NCI-H2227 (cell line): ENCODE measurements at regions not wholly inside any gene's neighbourhood (a gene's known extent, or its start where the extent isn't known, plus 50 kb on each side); places are given as distances from the start of the nearest gene placed in this dataset.
A peak's percentile ranks its signal among the peaks of the same experiment; 100 is the strongest.

Experiments
- DNase-seq: peaks from one replicate; lab custom pipeline; 2025; ENCODE audit not compliant: unreplicated experiment; lab: John Stamatoyannopoulos, UW

GRCh38 chr20:34163307-34163706 is 51.3 kb upstream of the EIF2S2 start:
- DNase-seq: no peak

- no peak for DNase-seq
These were observed 52.4 kb upstream of the EIF2S2 start for GRCh38 chr20:34164381-34164984.

GRCh38 chr20:34165018-34165619 is 53.1 kb upstream of the EIF2S2 start:
- no peak for DNase-seq

- DNase-seq: no peak
These were observed 59.6 kb upstream of the EIF2S2 start for GRCh38 chr20:34171640-34172039.

DNA sequence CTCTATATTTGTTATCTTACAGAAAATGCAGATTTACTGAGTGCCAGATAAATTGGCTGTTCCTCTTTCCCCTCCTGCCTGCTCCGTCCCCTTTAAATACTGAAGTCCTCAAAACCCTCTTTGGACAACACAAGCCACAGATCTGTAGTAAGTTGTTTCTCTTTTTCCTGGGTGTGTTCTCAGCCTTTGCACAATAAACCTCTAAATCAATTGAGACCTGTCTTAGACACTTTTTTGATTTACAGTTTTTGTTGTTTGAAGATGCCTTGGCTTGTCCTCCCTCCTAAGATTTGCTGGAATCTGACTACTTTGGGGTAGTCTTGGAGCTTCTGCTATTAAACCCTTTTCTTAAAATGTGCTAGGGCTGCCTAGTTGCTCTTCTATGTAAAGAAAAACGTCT is 60.9 kb upstream of the EIF2S2 start:
- DNase-seq: no peak

DNA sequence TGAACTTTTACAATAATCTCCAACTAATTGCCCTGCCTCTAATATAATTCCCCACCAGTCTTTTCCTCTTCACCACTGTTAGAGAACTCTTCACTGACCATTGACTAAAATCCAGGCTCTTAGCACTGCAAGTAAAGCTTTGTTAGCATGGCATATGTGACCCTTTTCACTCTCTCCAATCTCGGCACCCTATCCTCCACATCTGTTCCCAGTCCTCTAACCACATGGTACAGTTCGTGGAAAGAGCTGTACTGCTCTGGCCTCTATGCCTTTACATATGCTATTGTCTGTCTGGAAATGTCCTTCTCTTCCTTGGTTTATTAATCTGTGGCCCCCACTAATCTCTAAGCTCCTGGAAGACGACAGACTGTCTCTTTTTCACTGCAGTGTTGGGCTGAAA is 63.0 kb upstream of the EIF2S2 start:
- DNase-seq: no peak

GRCh38 chr20:34175879-34176278 is 63.8 kb upstream of the EIF2S2 start:
- DNase-seq: no peak

DNA sequence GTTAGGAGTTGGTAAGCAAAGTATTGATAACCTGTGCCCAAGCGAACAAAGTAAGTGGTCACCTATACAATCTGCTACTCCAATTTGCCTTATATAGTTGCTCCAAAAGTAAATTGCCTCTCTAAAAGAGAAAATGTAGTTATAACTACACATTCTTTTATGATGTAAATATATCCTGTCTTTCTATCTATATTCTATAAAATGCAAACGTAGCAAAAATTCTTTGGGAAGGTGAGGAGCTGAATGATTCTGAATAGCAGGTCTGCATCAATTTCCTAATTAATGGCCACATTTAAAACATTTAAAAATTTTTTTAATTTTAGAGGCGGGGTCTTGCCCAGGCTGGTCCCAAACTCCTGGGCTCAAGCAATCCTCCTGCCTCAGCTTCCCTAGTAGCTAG is 64.2 kb upstream of the ASIP start:
- DNase-seq: no peak

GRCh38 chr20:34179637-34180360 is 61.4 kb upstream of the ASIP start:
- DNase-seq: no peak

DNA sequence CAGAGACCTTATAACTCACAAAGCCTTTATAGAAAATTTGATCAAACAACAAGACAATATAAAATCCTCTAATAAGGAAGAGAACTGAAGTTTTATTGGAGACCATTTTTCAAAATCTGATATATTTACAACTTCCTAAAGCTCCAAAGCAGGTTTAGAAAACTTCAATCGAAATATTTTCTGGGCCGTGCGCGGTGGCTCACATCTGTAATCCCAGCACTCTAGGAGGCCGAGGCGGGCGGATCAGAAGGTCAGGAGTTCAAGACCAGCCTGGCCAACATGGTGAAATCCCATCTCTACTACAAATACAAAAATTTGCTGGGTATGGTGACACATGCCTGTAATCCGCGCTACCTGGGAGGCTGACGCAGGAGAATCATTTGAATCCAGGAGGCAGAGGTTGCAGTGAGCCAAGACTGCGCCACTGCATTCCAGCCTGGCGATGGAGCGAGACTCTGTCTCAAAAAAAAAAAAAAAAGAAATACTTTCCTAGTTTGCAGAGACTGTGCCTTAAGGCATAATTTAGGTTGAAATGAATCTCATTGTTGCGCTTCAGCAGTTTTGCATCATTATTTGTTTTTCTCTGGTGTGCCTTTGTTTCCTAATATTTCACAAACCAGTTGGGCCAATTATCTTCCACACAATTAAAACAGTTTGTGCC is 60.6 kb upstream of the ASIP start:
- no peak for DNase-seq

GRCh38 chr20:34181484-34181883 is 59.7 kb upstream of the ASIP start:
- no peak for DNase-seq

- no peak for DNase-seq
These were observed 55.2 kb upstream of the ASIP start for GRCh38 chr20:34185766-34186620.

DNA sequence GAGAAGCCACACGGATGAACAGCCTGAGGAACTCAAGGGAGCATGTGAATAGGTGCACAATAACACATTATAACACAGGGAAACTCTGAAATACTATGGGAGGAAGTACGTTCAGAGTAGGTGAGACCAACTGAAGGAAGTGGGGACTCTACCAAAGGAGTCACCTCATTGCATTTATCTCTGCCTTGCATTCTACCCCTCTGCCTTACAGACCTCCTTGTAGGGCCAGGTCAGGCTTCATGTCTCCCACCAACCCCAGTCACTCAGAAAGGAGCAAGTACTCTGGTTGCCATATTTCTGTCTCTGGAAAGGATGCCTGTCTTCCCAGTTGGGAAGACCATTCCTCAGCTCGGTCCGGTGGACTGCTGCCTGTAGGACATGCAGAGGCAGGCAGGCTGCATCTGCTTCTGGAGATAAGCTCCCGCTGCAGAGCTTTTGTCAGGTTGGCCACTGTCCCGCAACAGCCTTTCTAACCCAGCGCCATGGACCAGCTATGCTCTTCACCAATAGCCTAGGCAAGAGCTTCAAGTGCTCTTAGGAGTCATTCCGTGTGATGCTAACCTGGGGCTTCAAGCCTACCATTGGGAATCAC is 51.6 kb upstream of the ASIP start:
- no peak for DNase-seq

- no peak for DNase-seq
These were observed 51.0 kb upstream of the ASIP start for GRCh38 chr20:34190262-34190661.

DNA sequence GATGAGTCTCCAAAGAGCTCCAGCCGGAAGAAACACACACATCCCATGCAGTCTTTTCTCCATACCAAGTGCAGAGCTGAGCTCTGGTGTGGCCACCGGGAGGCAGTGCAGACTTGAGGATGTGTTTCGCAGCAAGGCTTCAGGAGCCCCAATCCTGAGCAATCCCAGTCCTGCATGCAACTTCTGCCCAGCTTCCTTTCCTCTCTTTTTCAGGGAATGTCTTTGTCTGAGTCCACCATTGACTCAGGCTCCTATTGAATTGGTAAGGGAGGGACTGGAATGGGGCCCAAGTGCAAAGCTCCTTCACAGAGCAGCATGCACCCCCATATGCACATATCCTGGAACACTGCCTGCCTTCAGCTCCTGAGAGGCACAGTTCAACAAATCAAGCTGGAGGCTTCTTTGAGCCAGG is 50.5 kb upstream of the ASIP start:
- DNase-seq: peak; percentile 83
